Prostate gland (tissue), 2 donors: ENCODE measurements at regions not wholly inside any gene's neighbourhood (a gene's known extent, or its start where the extent isn't known, plus 50 kb on each side); places are given as distances from the start of the nearest gene placed in this dataset.

Experiments
- DNase-seq: peaks from one replicate; pipeline ENCODE4 v3.0.0-alpha.2; 2019; ENCODE audit warnings: low spot score
- H3K27ac ChIP-seq, 2 donors: fragments of 200-600 bp; sonication (generic); 2 replicates each; pipeline ENCODE4 v1.5.1; 2017 to 2019
- H3K27me3 ChIP-seq: fragments of 200-600 bp; sonication (generic); replicated peaks from 2 replicates; pipeline ENCODE4 v1.5.1; 2019; ENCODE audit not compliant: insufficient read depth
- H3K36me3 ChIP-seq, 2 donors: fragments of 200-600 bp; sonication (generic); 1 replicate in 1 of 2; 2 replicates in 1 of 2; pipeline versions ENCODE4 v1.5.1 to v1.8.1; 2017 to 2019
- H3K4me1 ChIP-seq: fragments of 200-600 bp; sonication (generic); replicated peaks from 2 replicates; pipeline ENCODE4 v1.5.1; 2019
- H3K4me3 ChIP-seq, 2 donors: fragments of 200-600 bp; sonication (generic); 2 replicates each; pipeline ENCODE4 v1.5.1; 2017 to 2019
- H3K9me3 ChIP-seq: fragments of 200-600 bp; sonication (generic); 2 replicates; pipeline ENCODE4 v1.5.1; 2017
- POLR2A ChIP-seq: fragments of 450-650 bp; IDR thresholded peaks from one replicate; pipeline ENCODE4 v1.6.1; 2016; ENCODE audit warnings: antibody characterized with exemption, mild to moderate bottlenecking
- POLR2AphosphoS5 ChIP-seq: sonication (generic); formaldehyde crosslinking; IDR thresholded peaks from one replicate; pipeline ENCODE4 v1.6.1; 2017; ENCODE audit warnings: antibody characterized with exemption
- WGBS: methylation state at CpG from one replicate; pipeline ENCODE4 v1.1.5; 2018; 5-methylcytosine and 5-hydroxymethylcytosine counted together
- intact Hi-C: fragments of 100-400 bp; cut with DNase I; formaldehyde crosslinking; loops from one replicate; pipeline ENCODE4 v1.14.2; 2022
- TF ChIP-seq, protein P1 (sequence below), 4 experiments: fragments of 200-600 bp in 2 of 4; fragments of 450-650 bp in 2 of 4; sonication (generic) in 2 of 4; IDR thresholded peaks; 1 replicate in 3 of 4; 2 replicates in 1 of 4; pipeline ENCODE4 v1.5.1; 2016 to 2019; ENCODE audit warnings: antibody characterized with exemption in 4 of 4, mild to moderate bottlenecking in 2 of 4, moderate library complexity in 2 of 4

- H3K9me3 ChIP-seq = no peaks in the 10 kb centered on the region
- H3K36me3 ChIP-seq = no peaks in the 10 kb centered on the region
- H3K27ac ChIP-seq = no peak overlapping the region
- no peaks in the 10 kb centered on the region for H3K4me1 ChIP-seq
- no peak for TF ChIP-seq POLR2AphosphoS5
- TF ChIP-seq, protein P1, sequence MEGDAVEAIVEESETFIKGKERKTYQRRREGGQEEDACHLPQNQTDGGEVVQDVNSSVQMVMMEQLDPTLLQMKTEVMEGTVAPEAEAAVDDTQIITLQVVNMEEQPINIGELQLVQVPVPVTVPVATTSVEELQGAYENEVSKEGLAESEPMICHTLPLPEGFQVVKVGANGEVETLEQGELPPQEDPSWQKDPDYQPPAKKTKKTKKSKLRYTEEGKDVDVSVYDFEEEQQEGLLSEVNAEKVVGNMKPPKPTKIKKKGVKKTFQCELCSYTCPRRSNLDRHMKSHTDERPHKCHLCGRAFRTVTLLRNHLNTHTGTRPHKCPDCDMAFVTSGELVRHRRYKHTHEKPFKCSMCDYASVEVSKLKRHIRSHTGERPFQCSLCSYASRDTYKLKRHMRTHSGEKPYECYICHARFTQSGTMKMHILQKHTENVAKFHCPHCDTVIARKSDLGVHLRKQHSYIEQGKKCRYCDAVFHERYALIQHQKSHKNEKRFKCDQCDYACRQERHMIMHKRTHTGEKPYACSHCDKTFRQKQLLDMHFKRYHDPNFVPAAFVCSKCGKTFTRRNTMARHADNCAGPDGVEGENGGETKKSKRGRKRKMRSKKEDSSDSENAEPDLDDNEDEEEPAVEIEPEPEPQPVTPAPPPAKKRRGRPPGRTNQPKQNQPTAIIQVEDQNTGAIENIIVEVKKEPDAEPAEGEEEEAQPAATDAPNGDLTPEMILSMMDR (IDR thresholded peaks at IDR 0.05) = no peak
- no peak for TF ChIP-seq POLR2A
- 87% methylated on average over 9 of the region's 9 CpGs for WGBS
- H3K4me3 ChIP-seq = no peak overlapping the region
- DNase-seq = no peak
- intact Hi-C loops = no loop called here
- no peaks in the 10 kb centered on the region for H3K27me3 ChIP-seq
Observed at GRCh38 chr1:38454749-38455441, 404.7 kb downstream of the RRAGC start.

- Histone ChIP-seq H3K27me3 (no peaks in the 10 kb centered on the region), H3K36me3 (no peaks in the 10 kb centered on the region), H3K4me1 (no peaks in the 10 kb centered on the region), H3K9me3 (no peaks in the 10 kb centered on the region), H3K4me3 (no peak overlapping the region), H3K27ac (no peak overlapping the region)
- 90% methylated on average over 5 of the region's 5 CpGs for WGBS
- TF ChIP-seq POLR2A (no peak), POLR2AphosphoS5 (no peak)
- TF ChIP-seq, protein P1 (IDR thresholded peaks at IDR 0.05) = no peak
- intact Hi-C loops = no loop called here
- no peak for DNase-seq
Observed at GRCh38 chr1:38454236-38454635, 405.3 kb downstream of the RRAGC start.

DNA sequence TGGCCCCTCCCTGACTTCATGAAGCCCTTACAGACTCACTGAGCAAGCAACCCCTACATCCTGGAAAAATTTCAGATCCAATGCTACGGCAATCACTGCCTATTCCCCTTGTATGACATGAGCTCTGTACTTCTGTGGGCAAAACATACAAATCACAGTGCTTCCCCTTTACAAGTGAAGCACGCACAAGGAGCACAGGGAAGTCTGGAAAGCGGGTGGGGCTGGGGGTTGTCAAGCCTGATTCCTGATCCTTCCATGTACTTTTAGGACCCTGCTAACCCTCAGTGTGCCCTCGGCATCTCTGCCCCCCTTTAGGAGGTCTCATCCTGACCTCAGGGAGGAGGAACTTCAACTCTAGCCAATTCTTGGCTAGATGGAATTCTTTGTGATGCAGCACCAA, 405.7 kb upstream of the POU3F1 start:
- Histone ChIP-seq H3K27ac (no peak overlapping the region), H3K36me3 (no peaks in the 10 kb centered on the region), H3K4me3 (no peak overlapping the region), H3K27me3 (no peaks in the 10 kb centered on the region), H3K4me1 (no peaks in the 10 kb centered on the region), H3K9me3 (no peaks in the 10 kb centered on the region)
- DNase-seq = no peak
- intact Hi-C loops = no loop called here
- TF ChIP-seq POLR2AphosphoS5 (no peak), POLR2A (no peak)
- TF ChIP-seq, protein P1 (IDR thresholded peaks at IDR 0.05) = no peak
- 64% methylated on average over 4 of the region's 4 CpGs for WGBS

- TF ChIP-seq POLR2AphosphoS5 (no peak), POLR2A (no peak)
- TF ChIP-seq, protein P1 (IDR thresholded peaks at IDR 0.05) = no peak
- no peaks in the 10 kb centered on the region for H3K9me3 ChIP-seq
- 6% methylated on average over 3 of the region's 3 CpGs for WGBS
- DNase-seq = no peak
- no peaks in the 10 kb centered on the region for H3K27me3 ChIP-seq
- H3K4me3 ChIP-seq = no peak overlapping the region
- intact Hi-C loops = no loop called here
- H3K4me1 ChIP-seq = no peaks in the 10 kb centered on the region
- H3K27ac ChIP-seq = no peak overlapping the region
- no peaks in the 10 kb centered on the region for H3K36me3 ChIP-seq
Observed at GRCh38 chr1:38451541-38451993, 405.0 kb upstream of the POU3F1 start.

- intact Hi-C loops = no loop called here
- no peak for DNase-seq
- WGBS = 81% methylated on average over 10 of the region's 10 CpGs
- H3K27ac ChIP-seq = no peak overlapping the region
- H3K9me3 ChIP-seq = no peaks in the 10 kb centered on the region
- no peak overlapping the region for H3K4me3 ChIP-seq
- peaks cover 2% of the 10 kb centered on the region for H3K27me3 ChIP-seq
- TF ChIP-seq, protein P1 (IDR thresholded peaks at IDR 0.05) = no peak
- TF ChIP-seq POLR2AphosphoS5 = no peak
- TF ChIP-seq POLR2A = no peak
- H3K36me3 ChIP-seq = no peaks in the 10 kb centered on the region
- no peaks in the 10 kb centered on the region for H3K4me1 ChIP-seq
Observed at GRCh38 chr1:38448893-38449292, 402.3 kb upstream of the POU3F1 start.
